GM18508 (cell line): ENCODE measurements at regions not wholly inside any gene's neighbourhood (a gene's known extent, or its start where the extent isn't known, plus 50 kb on each side); places are given as distances from the start of the nearest gene placed in this dataset.

Source experiments
- ATAC-seq: cut with Tn5 transposase; IDR thresholded peaks from one replicate; pipeline ENCODE4 v1.9.1; 2021; ENCODE audit warnings: moderate number of reproducible peaks; ENCODE audit not compliant: insufficient read depth, unreplicated experiment

GRCh38 chr17:77504652-77505155 is 363.9 kb downstream of the SEC14L1 start:
- no peak for ATAC-seq

GRCh38 chr17:77505181-77505639 is 364.4 kb downstream of the SEC14L1 start:
- no peak for ATAC-seq

GRCh38 chr17:77506371-77506991 is 365.7 kb downstream of the SEC14L1 start:
- no peak for ATAC-seq

- no peak for ATAC-seq
These were observed 366.5 kb downstream of the SEC14L1 start for GRCh38 chr17:77507111-77507885.

GRCh38 chr17:77508047-77508715 is 367.4 kb downstream of the SEC14L1 start:
- no peak for ATAC-seq

GRCh38 chr17:77509089-77509488 is 368.3 kb downstream of the SEC14L1 start:
- no peak for ATAC-seq

GRCh38 chr17:77509599-77509998 is 368.8 kb downstream of the SEC14L1 start:
- no peak for ATAC-seq

- no peak for ATAC-seq
These were observed 369.5 kb downstream of the SEC14L1 start for GRCh38 chr17:77510133-77510796.

GRCh38 chr17:77511514-77512061 is 370.8 kb downstream of the SEC14L1 start:
- no peak for ATAC-seq

GRCh38 chr17:77512062-77512946 is 371.5 kb downstream of the SEC14L1 start:
- no peak for ATAC-seq

- ATAC-seq, result no peak
These were observed 372.3 kb downstream of the SEC14L1 start for GRCh38 chr17:77513045-77513444.

- no peak for ATAC-seq
These were observed 374.5 kb downstream of the SEC14L1 start for GRCh38 chr17:77515227-77515626.

GRCh38 chr17:77516902-77517301 is 376.1 kb downstream of the SEC14L1 start:
- ATAC-seq, result no peak

- ATAC-seq, result no peak
These were observed 380.3 kb downstream of the SEC14L1 start for GRCh38 chr17:77521076-77521475.

- ATAC-seq, result no peak
These were observed 382.8 kb downstream of the SEC14L1 start for GRCh38 chr17:77523540-77523939.

GRCh38 chr17:77526259-77526711 is 385.5 kb downstream of the SEC14L1 start:
- no peak for ATAC-seq

- ATAC-seq, result no peak
These were observed 386.1 kb downstream of the SEC14L1 start for GRCh38 chr17:77526728-77527350.

GRCh38 chr17:77527409-77527808 is 386.6 kb downstream of the SEC14L1 start:
- no peak for ATAC-seq
